ENCODE measurements at regions not wholly inside any gene's neighbourhood (a gene's known extent, or its start where the extent isn't known, plus 50 kb on each side); places are given as distances from the start of the nearest gene placed in this dataset.

GRCh38 chr10:62749093-62749683 is 55.3 kb upstream of the ADO start:
- TF ChIP-seq, protein P1, sequence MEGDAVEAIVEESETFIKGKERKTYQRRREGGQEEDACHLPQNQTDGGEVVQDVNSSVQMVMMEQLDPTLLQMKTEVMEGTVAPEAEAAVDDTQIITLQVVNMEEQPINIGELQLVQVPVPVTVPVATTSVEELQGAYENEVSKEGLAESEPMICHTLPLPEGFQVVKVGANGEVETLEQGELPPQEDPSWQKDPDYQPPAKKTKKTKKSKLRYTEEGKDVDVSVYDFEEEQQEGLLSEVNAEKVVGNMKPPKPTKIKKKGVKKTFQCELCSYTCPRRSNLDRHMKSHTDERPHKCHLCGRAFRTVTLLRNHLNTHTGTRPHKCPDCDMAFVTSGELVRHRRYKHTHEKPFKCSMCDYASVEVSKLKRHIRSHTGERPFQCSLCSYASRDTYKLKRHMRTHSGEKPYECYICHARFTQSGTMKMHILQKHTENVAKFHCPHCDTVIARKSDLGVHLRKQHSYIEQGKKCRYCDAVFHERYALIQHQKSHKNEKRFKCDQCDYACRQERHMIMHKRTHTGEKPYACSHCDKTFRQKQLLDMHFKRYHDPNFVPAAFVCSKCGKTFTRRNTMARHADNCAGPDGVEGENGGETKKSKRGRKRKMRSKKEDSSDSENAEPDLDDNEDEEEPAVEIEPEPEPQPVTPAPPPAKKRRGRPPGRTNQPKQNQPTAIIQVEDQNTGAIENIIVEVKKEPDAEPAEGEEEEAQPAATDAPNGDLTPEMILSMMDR (IDR thresholded peaks at IDR 0.05; ENCODE audit: low read depth, low read length, missing control alignments), result no peak
- no peak for DNase-seq (ENCODE audit: extremely low read depth, low read depth)
- no peak overlapping the region for H3K4me3 ChIP-seq (replicated peaks; ENCODE audit: low read depth, low read length)

All from HFF-Myc (cell line).